Loucy (cell line): ENCODE measurements at regions not wholly inside any gene's neighbourhood (a gene's known extent, or its start where the extent isn't known, plus 50 kb on each side); places are given as distances from the start of the nearest gene placed in this dataset.

Source experiments
- CTCF ChIP-seq: fragments of 200-600 bp; sonication (generic); conservative IDR thresholded peaks from 2 replicates; pipeline ENCODE4 v1.5.1; 2014; ENCODE audit warnings: mild to moderate bottlenecking, antibody characterized with exemption, low read length
- EZH2phosphoT487 ChIP-seq: fragments of 200-600 bp; IDR thresholded peaks from 2 replicates; pipeline ENCODE4 v1.6.1; 2018; ENCODE audit warnings: antibody characterized with exemption, mild to moderate bottlenecking, moderate library complexity, borderline replicate concordance

- TF ChIP-seq CTCF (no peak), EZH2phosphoT487 (no peak)
Measured at GRCh38 chr22:22348815-22349454, 104.3 kb downstream of the VPREB1 start.
